Panc1 (cell line): ENCODE measurements at regions not wholly inside any gene's neighbourhood (a gene's known extent, or its start where the extent isn't known, plus 50 kb on each side); places are given as distances from the start of the nearest gene placed in this dataset.
"Not testable (repeated sequence)": the region's sequence is repeated elsewhere in the genome, so short reads cannot be mapped to it uniquely, and the experiment has no call there.

ENCODE experiments used
- ATAC-seq: fragments of 200-7000 bp; cut with Tn5 transposase; 2 replicates; pipeline ENCODE4 v1.9.1; 2020; ENCODE audit warnings: mild to moderate bottlenecking, moderate library complexity
- BruUV-seq: library from RNA; stranded (reverse); fragments of 400-500 nt; replicated peaks from 2 replicates; lab custom pipeline; 2021; lab: Mats Ljungman, UMichigan
- CTCF ChIA-PET: fragments of 300-600 bp; sonication (Branson Sonifier 250); formaldehyde crosslinking; loops from one replicate; lab custom pipeline; 2022; ENCODE audit warnings: antibody characterized with exemption; lab: Charles Lee
- POLR2A ChIA-PET: fragments of 300-600 bp; sonication (Branson Sonifier 250); formaldehyde crosslinking; loops from one replicate; lab custom pipeline; 2022; ENCODE audit warnings: antibody characterized with exemption; lab: Charles Lee
- DNase-seq: peaks from one replicate; pipeline ENCODE4 v3.0.0-alpha.2; 2010; ENCODE audit warnings: low read depth, low spot score
- H3K27ac ChIP-seq: 2 replicates; pipeline ENCODE4 v1.5.1; 2011; ENCODE audit warnings: mild to moderate bottlenecking, low read length, inconsistent platforms
- H3K27me3 ChIP-seq: fragments of 200-500 bp; sonication (Bioruptor generic); 2 replicates; pipeline ENCODE4 v1.6.0; 2014; ENCODE audit warnings: low read length, inconsistent platforms; ENCODE audit not compliant: control insufficient read depth, insufficient read depth
- H3K36me3 ChIP-seq: fragments of 200-500 bp; sonication (Bioruptor generic); 2 replicates; pipeline ENCODE4 v1.5.1; 2014; ENCODE audit warnings: inconsistent platforms, mild to moderate bottlenecking, low read length, moderate library complexity; ENCODE audit not compliant: control insufficient read depth, insufficient read depth
- H3K4me1 ChIP-seq: 2 replicates; pipeline ENCODE4 v1.5.1; 2011; ENCODE audit warnings: inconsistent platforms, mild to moderate bottlenecking, low read length, moderate library complexity; ENCODE audit not compliant: control insufficient read depth, insufficient read depth
- H3K4me3 ChIP-seq, 2 experiments: 2 replicates each; pipeline ENCODE4 v1.5.1; 2011 to 2012; ENCODE audit warnings: low read depth in 2 of 2, low read length in 2 of 2, mild to moderate bottlenecking in 2 of 2, inconsistent platforms in 1 of 2, moderate library complexity in 1 of 2
- H3K9me3 ChIP-seq: fragments of 200-500 bp; sonication (Bioruptor generic); 2 replicates; pipeline ENCODE4 v1.5.1; 2014; ENCODE audit warnings: low read depth, mild to moderate bottlenecking, inconsistent platforms, low read length, moderate library complexity; ENCODE audit not compliant: control insufficient read depth, insufficient read depth
- in situ Hi-C: cut with HindIII; loops from 2 replicates; pipeline ENCODE4 v1.10.0; 2016; ENCODE audit warnings: low sequenced_read_pairs, low pct_unique_long_range_greater_than_20kb
- intact Hi-C: fragments of 100-400 bp; cut with micrococcal nuclease; formaldehyde crosslinking; loops from one replicate; pipeline ENCODE4 v1.10.0; 2022; ENCODE audit not compliant: unreplicated experiment

DNA sequence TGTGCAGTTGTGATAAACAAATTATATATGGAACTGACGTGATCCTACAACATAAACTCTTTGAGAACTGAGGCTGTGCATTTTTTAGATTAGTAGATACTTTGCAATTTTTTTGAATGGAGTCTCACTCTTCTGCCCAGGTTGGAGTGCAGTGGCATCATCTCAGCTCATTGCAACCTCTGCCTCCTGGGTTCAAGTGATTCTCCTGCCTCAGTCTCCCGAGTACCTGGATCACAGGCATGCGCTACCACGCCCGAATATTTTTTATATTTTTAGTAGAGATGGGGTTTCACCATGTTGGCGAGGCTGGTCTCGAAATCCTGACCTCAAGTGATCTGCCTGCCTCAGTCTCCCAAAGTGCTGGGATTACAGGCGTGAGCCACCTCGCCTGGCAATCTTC, 145.9 kb downstream of the POTEH start:
- H3K27me3 ChIP-seq, H3K4me3 ChIP-seq, H3K4me1 ChIP-seq, POLR2A ChIA-PET, CTCF ChIA-PET, in situ Hi-C loops, ATAC-seq, H3K36me3 ChIP-seq, intact Hi-C loops, H3K27ac ChIP-seq, DNase-seq, H3K9me3 ChIP-seq, BruUV-seq: not testable (repeated sequence)

GRCh38 chr22:15849772-15850171, 159.9 kb downstream of the POTEH start:
- H3K27ac ChIP-seq, BruUV-seq, H3K4me1 ChIP-seq, intact Hi-C loops, CTCF ChIA-PET, H3K4me3 ChIP-seq, in situ Hi-C loops, POLR2A ChIA-PET, H3K9me3 ChIP-seq, DNase-seq, H3K36me3 ChIP-seq, H3K27me3 ChIP-seq, ATAC-seq: not testable (repeated sequence)

DNA sequence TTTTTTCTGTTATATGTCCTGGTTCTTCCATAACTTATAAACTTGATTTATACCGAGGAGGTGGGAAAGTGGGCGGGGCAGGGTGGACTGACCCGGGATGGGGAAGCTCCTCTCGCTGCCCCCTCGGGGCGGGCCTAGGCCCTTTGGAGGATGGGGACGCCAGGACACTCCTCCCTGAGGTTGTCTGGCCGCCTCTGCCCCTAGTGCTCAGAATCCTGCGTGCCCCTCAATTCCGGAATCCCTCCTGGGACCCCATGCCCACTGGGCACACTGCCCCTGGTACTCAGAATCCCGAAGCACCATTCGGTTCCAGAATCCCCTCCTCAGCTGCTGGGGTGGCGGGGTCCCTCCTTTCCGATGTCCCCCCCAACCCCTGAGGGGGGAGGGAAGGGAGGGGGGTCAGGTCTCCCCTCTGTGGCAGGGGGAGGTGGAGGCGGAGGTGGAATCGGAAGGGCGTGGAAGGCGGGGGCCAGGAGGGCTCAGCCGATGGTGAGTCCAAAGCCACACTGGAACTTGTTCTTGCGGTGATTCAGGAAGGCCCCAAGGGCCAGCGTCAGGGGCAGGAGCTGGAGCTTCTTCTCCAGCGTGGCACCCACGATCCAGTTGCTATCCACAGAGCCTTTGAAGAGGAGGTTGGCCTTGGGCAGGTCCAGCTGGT, 164.0 kb downstream of the POTEH start:
- DNase-seq, CTCF ChIA-PET, H3K9me3 ChIP-seq, POLR2A ChIA-PET, H3K4me1 ChIP-seq, H3K27ac ChIP-seq, H3K27me3 ChIP-seq, in situ Hi-C loops, H3K36me3 ChIP-seq, intact Hi-C loops, BruUV-seq, ATAC-seq, H3K4me3 ChIP-seq: not testable (repeated sequence)

- H3K36me3 ChIP-seq, intact Hi-C loops, H3K9me3 ChIP-seq, BruUV-seq, H3K27me3 ChIP-seq, CTCF ChIA-PET, DNase-seq, H3K4me3 ChIP-seq, H3K27ac ChIP-seq, in situ Hi-C loops, ATAC-seq, H3K4me1 ChIP-seq, POLR2A ChIA-PET: not testable (repeated sequence)
These were observed 164.6 kb downstream of the POTEH start for GRCh38 chr22:15854421-15854820.

DNA sequence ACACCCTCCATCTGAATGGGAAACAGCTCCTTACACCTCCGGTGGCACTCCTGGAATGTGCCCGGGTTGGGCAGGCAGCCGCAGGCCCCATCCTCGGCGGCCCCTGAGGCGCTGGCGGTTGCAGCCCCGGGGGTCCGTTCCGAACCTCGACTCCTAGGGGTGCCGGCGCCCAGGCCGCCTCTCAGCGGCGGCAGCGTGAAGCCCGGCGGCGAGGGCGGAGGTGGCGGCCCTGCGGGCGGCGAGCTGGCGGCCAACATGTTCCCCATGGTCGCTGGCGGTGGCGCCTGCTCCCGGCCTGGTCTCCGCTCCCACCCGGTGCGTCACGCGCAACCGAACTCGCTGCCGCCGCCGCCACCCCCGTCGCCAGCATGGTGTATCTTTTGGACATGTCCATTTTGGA, 165.2 kb downstream of the POTEH start:
- DNase-seq, CTCF ChIA-PET, BruUV-seq, intact Hi-C loops, H3K27me3 ChIP-seq, ATAC-seq, H3K9me3 ChIP-seq, H3K4me1 ChIP-seq, H3K4me3 ChIP-seq, H3K27ac ChIP-seq, in situ Hi-C loops, POLR2A ChIA-PET, H3K36me3 ChIP-seq: not testable (repeated sequence)

- H3K4me1 ChIP-seq, H3K27me3 ChIP-seq, H3K4me3 ChIP-seq, CTCF ChIA-PET, BruUV-seq, H3K36me3 ChIP-seq, H3K27ac ChIP-seq, intact Hi-C loops, DNase-seq, in situ Hi-C loops, ATAC-seq, H3K9me3 ChIP-seq, POLR2A ChIA-PET: not testable (repeated sequence)
These were observed 191.1 kb downstream of the POTEH start for GRCh38 chr22:15880926-15881325.

- in situ Hi-C loops, ATAC-seq, H3K36me3 ChIP-seq, CTCF ChIA-PET, H3K27me3 ChIP-seq, H3K4me1 ChIP-seq, DNase-seq, H3K9me3 ChIP-seq, intact Hi-C loops, BruUV-seq, POLR2A ChIA-PET, H3K4me3 ChIP-seq, H3K27ac ChIP-seq: not testable (repeated sequence)
These were observed 214.5 kb downstream of the POTEH start for GRCh38 chr22:15904326-15904725.
